HG03066 (cell line): ENCODE measurements at regions not wholly inside any gene's neighbourhood (a gene's known extent, or its start where the extent isn't known, plus 50 kb on each side); places are given as distances from the start of the nearest gene placed in this dataset.

Source experiments
- ATAC-seq: cut with Tn5 transposase; IDR thresholded peaks from one replicate; pipeline ENCODE4 v1.9.1; 2021; ENCODE audit warnings: low read depth; ENCODE audit not compliant: unreplicated experiment

DNA sequence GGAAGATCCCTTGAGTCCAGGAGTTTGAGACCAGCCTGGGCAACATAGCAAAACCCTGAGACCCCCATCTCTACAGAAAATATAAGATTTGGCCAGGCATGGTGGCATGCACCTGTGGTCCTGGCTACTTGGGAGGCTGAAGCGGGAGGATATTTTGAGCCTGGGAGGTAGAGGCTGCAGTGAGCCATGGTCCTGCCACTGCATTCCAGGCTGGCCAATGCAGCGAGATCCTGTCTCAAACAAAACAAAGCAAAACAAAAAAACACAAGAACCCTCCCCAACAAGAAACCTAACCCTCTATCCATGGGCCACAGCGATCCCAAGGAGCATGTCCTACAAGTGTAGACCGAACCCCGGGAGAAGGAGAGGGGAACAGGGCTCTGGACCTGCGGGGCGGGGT, 133.3 kb downstream of the MGAT5B start:
- no peak for ATAC-seq

GRCh38 chr17:77002103-77003045, 134.2 kb downstream of the MGAT5B start:
- no peak for ATAC-seq

DNA sequence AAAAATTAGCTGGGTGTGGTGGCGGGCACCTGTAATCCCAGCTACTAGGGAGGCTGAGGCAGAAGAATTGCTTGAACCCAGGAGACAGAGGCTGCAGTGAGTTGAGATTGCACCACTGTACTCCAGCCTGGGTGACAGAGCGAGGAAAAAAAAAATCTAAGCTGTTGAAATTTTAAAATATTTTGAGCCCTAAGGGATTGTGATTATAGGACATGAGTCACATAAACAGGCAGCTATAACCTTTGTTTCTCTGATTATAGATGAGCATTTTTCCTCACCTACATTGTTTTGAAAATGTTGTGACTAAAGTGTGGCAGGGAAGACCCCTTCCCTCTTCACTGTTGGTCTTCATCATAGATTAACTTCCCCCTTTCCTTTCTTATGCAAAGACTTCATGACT, 135.5 kb downstream of the MGAT5B start:
- no peak for ATAC-seq

DNA sequence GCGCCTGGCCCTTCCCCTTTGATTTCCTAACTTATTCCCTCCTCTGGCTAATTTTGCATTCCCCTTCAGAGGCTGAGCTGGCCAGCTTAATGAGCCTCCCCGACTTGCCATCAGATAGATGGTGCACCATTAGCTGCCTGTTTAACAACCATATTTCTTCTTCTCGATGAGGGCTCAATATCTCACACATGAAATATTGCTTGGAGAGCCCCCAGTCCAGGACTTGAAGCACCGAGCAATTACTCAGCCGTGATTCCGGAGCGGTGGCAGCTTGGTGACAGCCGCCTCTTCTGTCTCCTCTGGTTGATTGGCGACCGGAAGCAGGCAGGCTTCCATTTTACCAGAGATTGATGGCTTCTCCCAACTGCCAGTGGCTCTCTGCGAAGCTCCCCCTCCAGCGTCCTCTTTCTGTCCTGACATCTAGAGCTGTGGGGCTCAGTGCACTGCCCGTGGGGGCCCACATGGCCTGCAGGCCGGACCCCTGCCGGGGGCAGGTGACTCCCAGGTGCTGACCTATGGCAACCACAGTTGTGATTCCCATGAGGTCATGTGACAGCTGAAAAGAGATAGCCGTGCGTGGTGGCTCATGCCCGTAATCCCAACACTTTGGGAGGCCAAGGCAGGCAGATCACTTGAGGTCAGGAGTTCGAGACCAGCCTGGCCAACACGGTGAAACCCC, 133.7 kb upstream of the SEC14L1 start:
- ATAC-seq = no peak

DNA sequence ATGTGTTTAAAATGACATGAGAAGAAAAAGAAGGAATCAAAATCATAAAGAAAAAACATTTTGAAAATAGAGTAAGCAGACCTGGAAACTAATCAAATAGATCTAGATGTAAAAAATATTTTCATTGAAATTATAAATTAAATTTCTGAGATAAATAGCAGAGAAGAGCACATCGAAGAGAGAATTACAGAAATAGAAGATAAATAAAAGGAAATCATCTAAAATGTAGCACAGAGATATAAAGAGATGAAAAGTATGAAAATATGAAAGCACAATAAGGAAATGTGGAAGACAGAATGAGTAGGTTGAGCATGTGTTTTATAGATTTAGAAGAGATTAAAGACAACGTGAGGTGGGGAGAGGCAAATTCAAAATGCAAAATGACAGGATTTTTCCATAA, 130.9 kb upstream of the SEC14L1 start:
- ATAC-seq = no peak

DNA sequence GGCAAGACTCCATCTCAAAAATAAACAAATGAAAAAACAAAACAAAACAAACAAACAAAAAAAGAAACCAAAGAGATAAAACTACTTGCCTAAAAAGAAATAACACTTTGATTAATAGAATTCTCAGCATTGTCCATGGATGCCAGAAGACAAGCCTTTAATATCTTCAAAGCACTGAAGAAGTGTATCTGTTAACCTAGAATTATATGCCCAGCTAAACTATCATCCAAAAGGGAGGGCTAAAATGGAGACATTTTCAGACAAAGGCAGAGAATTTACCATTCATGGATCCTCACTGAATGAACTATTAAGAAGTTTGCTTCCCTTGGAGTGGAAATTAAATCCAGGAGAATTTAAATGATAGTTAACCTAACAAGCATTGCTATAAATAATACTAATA, 130.1 kb upstream of the SEC14L1 start:
- no peak for ATAC-seq

DNA sequence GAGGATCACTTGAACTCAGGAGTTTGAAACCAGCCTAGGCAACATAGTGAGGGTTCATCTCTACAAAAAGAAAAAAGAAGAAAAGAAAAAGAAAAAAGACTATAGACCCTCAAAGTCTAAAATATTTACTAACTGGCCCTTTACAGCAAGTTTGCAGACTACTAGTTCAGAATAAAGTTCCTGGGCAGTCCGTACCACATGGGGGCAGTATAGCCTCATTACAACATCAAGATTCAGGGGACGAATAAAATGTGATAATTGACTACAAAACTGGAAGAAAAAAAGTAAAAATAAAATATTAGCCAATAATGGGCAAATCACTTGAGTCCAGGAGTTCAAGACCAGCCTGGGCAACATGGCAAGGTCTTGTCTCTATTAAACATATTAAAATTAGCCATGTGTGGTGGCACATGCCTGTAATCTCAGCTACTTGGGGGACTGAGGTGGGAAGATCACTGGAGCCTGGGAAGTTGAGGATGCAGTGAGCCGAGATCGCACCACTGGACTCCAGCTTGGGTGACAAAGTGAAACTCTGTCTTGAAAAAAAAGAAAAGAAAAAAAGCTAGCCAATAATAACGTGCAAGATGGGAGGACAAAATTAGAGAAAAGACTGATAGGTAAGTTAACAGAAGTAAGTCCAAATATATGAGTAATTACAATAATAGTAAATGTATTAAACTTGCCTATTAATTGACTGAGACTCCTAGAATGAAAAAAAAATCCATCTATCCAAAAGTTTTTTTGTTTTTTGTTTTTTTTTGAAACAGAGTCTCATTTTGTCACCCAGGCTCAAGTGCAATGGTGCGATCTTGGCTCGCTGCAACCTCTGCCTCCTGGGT, 129.4 kb upstream of the SEC14L1 start:
- ATAC-seq = no peak

DNA sequence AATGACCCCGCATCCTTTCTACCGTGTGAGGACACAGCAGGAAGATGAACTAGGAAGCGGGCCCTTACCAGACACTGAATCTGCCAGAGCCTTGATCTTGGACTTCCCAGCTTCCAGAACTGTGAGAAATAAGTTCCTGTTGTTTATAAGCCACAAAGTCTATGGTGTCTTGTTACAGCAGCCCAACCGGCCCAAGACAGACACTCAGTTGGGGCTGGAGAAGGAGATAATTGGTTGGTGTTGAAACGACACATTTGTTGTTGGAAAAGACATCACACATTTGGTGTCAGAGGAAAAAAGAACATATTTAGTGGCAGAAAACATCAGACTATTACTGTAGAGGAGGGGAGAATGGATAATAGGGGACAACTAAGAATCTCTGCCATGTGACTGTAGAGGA, 122.3 kb upstream of the SEC14L1 start:
- no peak for ATAC-seq

- no peak for ATAC-seq
Observed at GRCh38 chr17:77019893-77020379, 120.8 kb upstream of the SEC14L1 start.

GRCh38 chr17:77020973-77021372, 119.8 kb upstream of the SEC14L1 start:
- ATAC-seq = no peak

- ATAC-seq = no peak
Observed at GRCh38 chr17:77022766-77023165, 118.0 kb upstream of the SEC14L1 start.

DNA sequence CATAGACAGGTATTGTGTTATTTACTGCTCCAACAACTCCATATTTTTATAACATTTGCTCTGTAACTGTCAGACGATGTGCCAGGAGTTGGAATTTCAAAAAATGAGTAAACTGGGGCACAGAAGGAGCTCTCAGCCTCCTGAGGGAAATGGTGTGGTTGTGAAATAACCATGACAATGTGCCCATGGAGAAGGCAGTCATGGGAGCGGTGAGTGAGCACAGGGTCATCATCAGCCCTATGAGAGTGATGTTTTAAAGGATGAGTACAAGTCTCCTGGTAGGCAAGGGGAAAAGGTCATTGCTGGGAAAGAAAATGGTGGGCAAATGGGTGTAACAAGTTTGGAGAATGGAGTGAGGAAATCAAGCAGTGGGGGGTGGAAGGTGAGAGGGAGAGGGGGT, 115.0 kb upstream of the SEC14L1 start:
- ATAC-seq = no peak

DNA sequence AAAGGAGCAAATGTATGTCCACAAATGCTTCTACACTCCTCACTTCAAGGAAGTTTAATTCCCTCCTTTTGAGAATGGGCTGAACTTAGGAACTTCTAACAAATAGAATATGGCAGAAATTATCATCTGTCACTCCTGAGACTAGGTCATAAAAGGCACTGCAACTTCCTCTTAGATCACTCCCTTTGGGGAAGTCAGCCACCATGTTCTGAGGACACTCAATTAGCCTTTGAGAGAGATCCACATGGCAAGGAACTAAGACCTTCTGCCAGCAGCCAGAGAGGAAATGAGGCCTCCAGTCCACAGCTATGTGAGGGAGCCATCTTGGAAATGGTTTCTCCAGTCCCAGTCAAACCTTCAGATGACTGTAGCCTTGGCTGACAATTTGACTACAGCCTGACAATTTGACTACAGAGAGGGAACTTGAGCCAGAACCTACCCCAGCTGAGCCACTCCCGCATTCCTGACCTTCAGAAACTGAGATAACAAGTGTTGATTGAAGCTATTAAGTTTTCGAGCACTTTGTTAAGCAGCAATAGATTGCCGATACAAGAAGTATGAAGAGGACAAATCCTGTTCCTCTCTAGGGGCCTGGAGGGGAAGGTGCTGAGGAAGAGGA, 113.4 kb upstream of the SEC14L1 start:
- no peak for ATAC-seq

- ATAC-seq = no peak
Observed at GRCh38 chr17:77028900-77029299, 111.9 kb upstream of the SEC14L1 start.

- no peak for ATAC-seq
Observed at GRCh38 chr17:77032929-77033328, 107.8 kb upstream of the SEC14L1 start.

DNA sequence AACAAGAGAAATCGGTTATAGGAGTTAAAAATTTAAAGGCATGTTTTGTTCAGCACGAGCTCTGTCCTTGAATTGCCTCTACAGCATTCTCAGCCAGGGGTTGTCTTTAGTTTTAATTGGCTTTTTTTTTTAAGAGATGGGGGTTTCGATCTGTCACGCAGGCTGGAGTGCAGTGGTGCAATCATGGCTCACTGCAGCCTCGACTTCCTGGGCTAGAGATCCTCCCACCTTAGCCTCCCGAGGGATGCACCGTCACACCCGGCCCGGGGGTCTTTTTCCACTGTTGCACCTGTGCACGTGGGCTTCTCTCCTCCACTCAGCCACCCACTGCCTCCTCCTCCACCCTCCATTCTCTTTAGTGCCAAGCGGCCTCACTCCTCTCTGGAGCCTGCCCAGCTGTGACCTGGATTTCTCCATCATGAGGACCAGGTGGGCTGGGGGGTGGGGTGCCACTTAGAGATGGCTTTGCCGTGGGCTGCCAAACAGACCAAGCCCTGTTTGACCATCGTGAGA, 106.8 kb upstream of the SEC14L1 start:
- ATAC-seq = no peak

- no peak for ATAC-seq
Observed at GRCh38 chr17:77034677-77035424, 105.9 kb upstream of the SEC14L1 start.

DNA sequence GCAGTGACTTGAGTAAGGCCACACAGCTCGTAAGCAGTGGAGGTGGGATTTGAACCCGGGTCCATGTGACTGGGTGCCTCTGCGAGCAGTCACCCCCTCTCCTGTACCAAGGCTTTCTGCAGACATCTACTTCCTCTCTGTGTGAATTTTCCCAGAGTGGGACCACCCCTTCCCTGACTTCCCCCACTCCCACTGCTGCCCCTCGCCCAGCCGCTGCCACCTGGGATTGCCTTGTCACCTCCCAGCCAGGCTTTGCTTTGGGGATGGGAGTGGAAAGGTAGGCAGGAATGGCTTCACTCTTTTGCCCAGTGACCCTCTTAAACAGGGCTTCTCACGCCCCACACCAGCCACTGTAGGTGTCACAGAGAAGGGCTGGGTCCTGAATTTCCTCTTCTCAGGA, 105.2 kb upstream of the SEC14L1 start:
- ATAC-seq = no peak

DNA sequence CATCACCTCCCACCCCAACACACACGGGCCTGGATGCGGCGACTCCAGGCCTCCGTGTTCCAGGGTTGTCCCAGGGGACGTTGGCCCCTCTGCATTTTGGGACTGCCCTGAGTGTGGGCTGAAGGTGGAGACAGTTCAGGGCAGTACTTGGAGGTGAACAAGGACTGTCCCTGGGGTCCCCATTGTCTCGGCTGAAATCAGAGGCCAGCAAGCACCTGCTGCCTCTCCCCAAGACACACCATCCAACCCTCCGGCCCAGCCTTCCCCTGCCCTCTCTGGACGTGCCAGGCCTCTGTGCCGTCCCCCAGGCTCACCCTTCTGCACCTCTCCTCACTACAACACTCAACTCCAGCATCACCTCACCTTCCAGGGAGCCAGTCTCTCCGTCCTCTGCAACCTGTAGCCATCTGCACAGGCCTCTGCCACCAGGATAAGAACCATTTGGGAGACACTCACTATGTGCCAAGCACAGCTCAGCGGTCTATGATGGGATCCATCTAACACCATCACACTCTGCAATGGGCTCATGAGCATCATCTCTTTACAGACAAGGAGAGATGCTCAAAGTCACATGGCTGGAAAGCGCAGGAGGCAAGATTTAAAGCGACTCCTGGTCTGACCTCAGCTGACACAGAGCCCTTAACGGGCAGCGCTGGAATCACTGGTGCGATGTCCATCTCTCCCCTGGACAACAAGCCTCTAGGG, 104.5 kb upstream of the SEC14L1 start:
- ATAC-seq = no peak
